Pancreas (tissue), 10 donors: ENCODE measurements at regions not wholly inside any gene's neighbourhood (a gene's known extent, or its start where the extent isn't known, plus 50 kb on each side); places are given as distances from the start of the nearest gene placed in this dataset.

ENCODE experiments used
- ATAC-seq, 4 donors: fragments of 200-7000 bp; cut with Tn5 transposase; one replicate each; pipeline versions ENCODE4 v1.8.0 to v1.9.1; 2020; ENCODE audit warnings: mild to moderate bottlenecking in 4 of 4, moderate library complexity in 4 of 4
- DNase-seq, 6 donors: peaks; one replicate each; pipeline ENCODE4 v3.0.0-alpha.2; 2020
- FAIRE-seq: peaks from 2 replicates; lab custom pipeline; 2012; peaks lifted over from hg19 to GRCh38; lab: Jason Lieb, UNC
- H3K27ac ChIP-seq, 4 donors: fragments of 200-600 bp; sonication (generic); 1 replicate in 3 of 4; 2 replicates in 1 of 4; pipeline versions ENCODE4 v1.5.0 to v1.8.0; 2020
- H3K27me3 ChIP-seq, 4 donors: fragments of 200-600 bp; one replicate each; pipeline ENCODE4 v1.8.0; 2021
- H3K36me3 ChIP-seq, 3 donors: fragments of 200-600 bp; sonication (generic) in 1 of 3; one replicate each; pipeline versions ENCODE4 v1.5.0 to v1.8.0; 2020 to 2021
- H3K4me1 ChIP-seq, 3 donors: fragments of 200-600 bp; one replicate each; pipeline ENCODE4 v1.8.0; 2021
- H3K4me3 ChIP-seq, 4 donors: fragments of 200-600 bp; sonication (generic) in 2 of 4; one replicate each; pipeline versions ENCODE4 v1.5.0 to v1.8.0; 2020 to 2021
- H3K9me3 ChIP-seq, 4 donors: fragments of 200-600 bp; one replicate each; pipeline ENCODE4 v1.8.0; 2021
- CTCF ChIP-seq, 4 donors: fragments of 200-600 bp; sonication (generic) in 3 of 4; IDR thresholded peaks; one replicate each; pipeline versions ENCODE4 v1.5.0 to v1.8.0; 2021; ENCODE audit warnings: antibody characterized with exemption in 4 of 4
- WGBS, 2 donors: extraction: QIAGEN DNeasy Blood & Tissue Kit; methylation state at CpG; one replicate each; pipeline ENCODE4 v1.1.7; 2013; 5-methylcytosine and 5-hydroxymethylcytosine counted together
- intact Hi-C, 3 donors: fragments of 100-400 bp; cut with DNase I; formaldehyde crosslinking; loops; one replicate each; pipeline versions ENCODE4 v1.11.1 to v1.14.2; 2022
- donor health status: healthy with polysubstance abuse.
- donor health status: DM: no; HTN: no; CAD: no; lungs with moderate emphysema.
- donor health status: DM: no; HTN: no; CAD: no.
- donor health status: control.
- donor health status: control.
- donor health status: Bipolar disorder and iron deficiency.
- donor health status: DM: yes; HTN: yes; CAD: no.
- donor health status: DM: no; HTN: no; CAD: no.
- donor health status: DM: no; HTN: no; CAD: no.
- donor health status: DM: yes; HTN: yes; CAD: no.

GRCh38 chr9:111148052-111149017, 110.1 kb upstream of the LPAR1 start:
- H3K27me3 ChIP-seq, result no peaks in the 10 kb centered on the region
- no peak overlapping the region for H3K4me3 ChIP-seq
- no peak overlapping the region for H3K27ac ChIP-seq
- no peaks in the 10 kb centered on the region for H3K9me3 ChIP-seq
- ATAC-seq (no peak), DNase-seq (no peak), FAIRE-seq (no peak)
- intact Hi-C loops, result no loop called here
- WGBS, 2 donors, result 67 to 76% methylated on average over 10 of the region's 10 CpGs
- no peak for TF ChIP-seq CTCF (IDR thresholded peaks at IDR 0.05)
- H3K36me3 ChIP-seq, result no peaks in the 10 kb centered on the region
- no peaks in the 10 kb centered on the region for H3K4me1 ChIP-seq

- ATAC-seq (no peak), DNase-seq (no peak), FAIRE-seq (no peak)
- Histone ChIP-seq H3K4me3 (no peak overlapping the region), H3K27ac (no peak overlapping the region), H3K4me1 (no peaks in the 10 kb centered on the region), H3K36me3 (no peaks in the 10 kb centered on the region), H3K27me3 (no peaks in the 10 kb centered on the region), H3K9me3 (no peaks in the 10 kb centered on the region)
- no peak for TF ChIP-seq CTCF (IDR thresholded peaks at IDR 0.05)
- intact Hi-C loops, result no loop called here
- 62 to 69% methylated on average over 3 of the region's 3 CpGs for whole genome bisulfite sequencing, 2 donors
These were observed 108.8 kb upstream of the LPAR1 start for GRCh38 chr9:111147041-111147440.

- Histone ChIP-seq H3K9me3 (no peaks in the 10 kb centered on the region), H3K4me1 (no peaks in the 10 kb centered on the region), H3K27ac (no peak overlapping the region), H3K4me3 (no peak overlapping the region), H3K36me3 (no peaks in the 10 kb centered on the region), H3K27me3 (no peaks in the 10 kb centered on the region)
- FAIRE-seq, result no peak
- no peak for ATAC-seq
- no peak for TF ChIP-seq CTCF (IDR thresholded peaks at IDR 0.05)
- DNase-seq, result no peak
- WGBS, 2 donors, result 77 to 82% methylated on average over 3 of the region's 3 CpGs
- intact Hi-C loops, result no loop called here
These were observed 106.5 kb upstream of the LPAR1 start for GRCh38 chr9:111144741-111145140.

- no peak for DNase-seq
- WGBS, 2 donors, result 84 to 86% methylated on average over 2 of the region's 2 CpGs
- H3K4me1 ChIP-seq, result no peaks in the 10 kb centered on the region
- no peaks in the 10 kb centered on the region for H3K27me3 ChIP-seq
- TF ChIP-seq CTCF (IDR thresholded peaks at IDR 0.05), result no peak
- no peak overlapping the region for H3K4me3 ChIP-seq
- no peak overlapping the region for H3K27ac ChIP-seq
- intact Hi-C loops, result no loop called here
- no peak for FAIRE-seq
- ATAC-seq, result no peak
- H3K9me3 ChIP-seq, result no peaks in the 10 kb centered on the region
- H3K36me3 ChIP-seq, result no peaks in the 10 kb centered on the region
These were observed 97.9 kb upstream of the LPAR1 start for GRCh38 chr9:111136180-111136579.

- Histone ChIP-seq H3K9me3 (no peaks in the 10 kb centered on the region), H3K4me1 (no peaks in the 10 kb centered on the region), H3K4me3 (no peak overlapping the region), H3K27ac (no peak overlapping the region), H3K36me3 (no peaks in the 10 kb centered on the region), H3K27me3 (no peaks in the 10 kb centered on the region)
- no peak for DNase-seq
- intact Hi-C loops, result no loop called here
- no peak for FAIRE-seq
- peak in 1 of 4 donors; percentile 16 for ATAC-seq
- 76 to 80% methylated on average over 1 of the region's 1 CpG for WGBS, 2 donors
- TF ChIP-seq CTCF (IDR thresholded peaks at IDR 0.05), result no peak
These were observed 92.9 kb upstream of the LPAR1 start for GRCh38 chr9:111131211-111131610.
